ENCODE measurements at regions not wholly inside any gene's neighbourhood (a gene's known extent, or its start where the extent isn't known, plus 50 kb on each side); places are given as distances from the start of the nearest gene placed in this dataset.

GRCh38 chr14:58815794-58816193, 178.0 kb downstream of the DACT1 start:
- TF ChIP-seq ZNF274 (IDR thresholded peaks at IDR 0.05; ENCODE audit: low read depth, low read length), result no peak
- TF ChIP-seq YY1 (IDR thresholded peaks at IDR 0.05; ENCODE audit: insufficient read depth, insufficient read length), result no peak

Data from NT2/D1 (cell line).